HepG2 (cell line): ENCODE measurements at regions not wholly inside any gene's neighbourhood (a gene's known extent, or its start where the extent isn't known, plus 50 kb on each side); places are given as distances from the start of the nearest gene placed in this dataset.

Experiments
- ATAC-seq: fragments of 200-7000 bp; cut with Tn5 transposase; 3 replicates; pipeline ENCODE4 v1.9.1; 2020; ENCODE audit warnings: mild to moderate bottlenecking, moderate library complexity
- BruUV-seq: library from RNA; stranded (reverse); fragments of 400-500 nt; replicated peaks from 2 replicates; lab custom pipeline; 2021; lab: Mats Ljungman, UMichigan
- CTCF ChIA-PET: fragments of 300-600 bp; formaldehyde crosslinking; extraction: SDS; loops from one replicate; lab custom pipeline; 2021; ENCODE audit warnings: low total read pairs, inconsistent platforms, low intra/inter-chr PET ratio; lab: Yijun Ruan, JAX
- POLR2A ChIA-PET: fragments of 350-600 bp; sonication (Branson Sonifier 250); formaldehyde crosslinking; loops from one replicate; lab custom pipeline; 2020; ENCODE audit warnings: antibody characterized with exemption, inconsistent platforms; lab: Yijun Ruan, JAX
- DNase-seq: peaks from one replicate; pipeline ENCODE4 v3.0.0-alpha.2; 2015; ENCODE audit warnings: low spot score
- FAIRE-seq: peaks from 3 replicates; lab custom pipeline; 2011; peaks lifted over from hg19 to GRCh38; lab: Jason Lieb, UNC
- H2AFZ ChIP-seq: one replicate; pipeline ENCODE4 v1.6.1; 2011; ENCODE audit warnings: low read length, inconsistent platforms
- H3K27ac ChIP-seq: fragments of 300-600 bp; 3 replicates; pipeline ENCODE4 v1.8.0; 2011; ENCODE audit warnings: mixed run types, mild to moderate bottlenecking, mixed read lengths, low read length, inconsistent platforms; ENCODE audit not compliant: insufficient read depth; ENCODE audit errors: extremely low read length
- H3K27me3 ChIP-seq, 2 experiments: fragments of 200-600 bp in 1 of 2; 2 replicates in 1 of 2; 3 replicates in 1 of 2; pipeline versions ENCODE4 v1.6.0 to v1.8.0; 2011; ENCODE audit warnings: low read length in 2 of 2, mild to moderate bottlenecking in 2 of 2, moderate library complexity in 2 of 2, inconsistent platforms in 1 of 2; ENCODE audit not compliant: insufficient read depth in 2 of 2, control insufficient read depth in 1 of 2
- H3K36me3 ChIP-seq, 2 experiments: fragments of 200-600 bp in 1 of 2; replicated peaks in 1 of 2; 2 replicates in 1 of 2; 3 replicates in 1 of 2; pipeline versions ENCODE4 v1.5.1 to v1.8.0; 2011; ENCODE audit warnings: low read length in 2 of 2, inconsistent platforms in 1 of 2; ENCODE audit not compliant: insufficient read depth in 2 of 2, control insufficient read depth in 1 of 2
- H3K4me1 ChIP-seq: 2 replicates; pipeline ENCODE4 v1.5.1; 2012; ENCODE audit warnings: low read length, inconsistent platforms; ENCODE audit not compliant: insufficient read depth
- H3K4me2 ChIP-seq: 2 replicates; pipeline ENCODE4 v1.6.0; 2011; ENCODE audit warnings: low read depth, low read length, inconsistent platforms
- H3K4me3 ChIP-seq, 3 experiments: fragments of 200-600 bp in 1 of 3; sonication (generic), shearing (Covaris generic) in 1 of 3; replicated peaks in 1 of 3; 2 replicates each; pipeline ENCODE4 v1.5.1; 2011 to 2016; ENCODE audit warnings: low read length in 3 of 3, inconsistent platforms in 2 of 3, low read depth in 2 of 3, mild to moderate bottlenecking in 2 of 3, control low read depth in 1 of 3, mixed read lengths in 1 of 3; ENCODE audit not compliant: insufficient read depth in 1 of 3
- H3K79me2 ChIP-seq: one replicate; pipeline ENCODE4 v1.6.1; 2011; ENCODE audit warnings: low read length, inconsistent platforms; ENCODE audit not compliant: insufficient read depth
- H3K9ac ChIP-seq: 2 replicates; pipeline ENCODE4 v1.6.0; 2011; ENCODE audit warnings: mild to moderate bottlenecking, low read depth, low read length, inconsistent platforms; ENCODE audit not compliant: insufficient read depth
- H3K9me3 ChIP-seq: 2 replicates; pipeline ENCODE4 v1.5.1; 2012; ENCODE audit warnings: mild to moderate bottlenecking, low read length
- H4K20me1 ChIP-seq: 2 replicates; pipeline ENCODE4 v1.6.0; 2011; ENCODE audit warnings: inconsistent platforms, mild to moderate bottlenecking, low read length, moderate library complexity; ENCODE audit not compliant: insufficient read depth
- SRSF9 ChIP-seq: fragments of 200-400 bp; formaldehyde crosslinking; IDR thresholded peaks from 2 replicates; pipeline ENCODE4 v1.6.1; 2018; ENCODE audit warnings: borderline replicate concordance, mild to moderate bottlenecking, low read depth, low read length; ENCODE audit not compliant: insufficient read depth, poor library complexity, severe bottlenecking
- ZNF274 ChIP-seq: sonication (generic); formaldehyde crosslinking; IDR thresholded peaks from 2 replicates; pipeline ENCODE4 v1.5.1; 2020; ENCODE audit warnings: mild to moderate bottlenecking, missing genetic modification reagents
- WGBS: methylation state at CpG from one replicate; pipeline ENCODE4 v1.1.6; 2017; ENCODE audit warnings: low lambda C conversion rate; 5-methylcytosine and 5-hydroxymethylcytosine counted together
- in situ Hi-C: cut with HindIII; loops from 2 replicates; pipeline ENCODE4 v1.10.0; 2017; ENCODE audit warnings: low pct_unique_long_range_greater_than_20kb; ENCODE audit not compliant: extremely low pct_ligation_motif_present
- intact Hi-C: fragments of 100-400 bp; cut with micrococcal nuclease; formaldehyde crosslinking; loops from one replicate; pipeline ENCODE4 v1.10.0; 2022; ENCODE audit not compliant: unreplicated experiment
- TF ChIP-seq, protein P1 (sequence below): sonication (generic); formaldehyde crosslinking; IDR thresholded peaks from 2 replicates; pipeline ENCODE4 v1.5.0; 2020; ENCODE audit warnings: mild to moderate bottlenecking, missing genetic modification reagents, borderline replicate concordance

- H2AFZ ChIP-seq: no peak overlapping the region
- no peak overlapping the region for H3K4me3 ChIP-seq
- BruUV-seq: no TSS peak
- FAIRE-seq (no peak), ATAC-seq (no peak), DNase-seq (no peak)
- no peaks in the 10 kb centered on the region for H3K79me2 ChIP-seq
- H3K4me2 ChIP-seq: no peak overlapping the region
- in situ Hi-C loops: no loop called here
- H3K9me3 ChIP-seq: no peaks in the 10 kb centered on the region
- ChIA-PET CTCF (no interaction called here), POLR2A (no interaction called here)
- no peak overlapping the region for H3K9ac ChIP-seq
- H3K27me3 ChIP-seq: no peaks in the 10 kb centered on the region
- H3K4me1 ChIP-seq: no peaks in the 10 kb centered on the region
- TF ChIP-seq SRSF9: no peak
- TF ChIP-seq, protein P1, sequence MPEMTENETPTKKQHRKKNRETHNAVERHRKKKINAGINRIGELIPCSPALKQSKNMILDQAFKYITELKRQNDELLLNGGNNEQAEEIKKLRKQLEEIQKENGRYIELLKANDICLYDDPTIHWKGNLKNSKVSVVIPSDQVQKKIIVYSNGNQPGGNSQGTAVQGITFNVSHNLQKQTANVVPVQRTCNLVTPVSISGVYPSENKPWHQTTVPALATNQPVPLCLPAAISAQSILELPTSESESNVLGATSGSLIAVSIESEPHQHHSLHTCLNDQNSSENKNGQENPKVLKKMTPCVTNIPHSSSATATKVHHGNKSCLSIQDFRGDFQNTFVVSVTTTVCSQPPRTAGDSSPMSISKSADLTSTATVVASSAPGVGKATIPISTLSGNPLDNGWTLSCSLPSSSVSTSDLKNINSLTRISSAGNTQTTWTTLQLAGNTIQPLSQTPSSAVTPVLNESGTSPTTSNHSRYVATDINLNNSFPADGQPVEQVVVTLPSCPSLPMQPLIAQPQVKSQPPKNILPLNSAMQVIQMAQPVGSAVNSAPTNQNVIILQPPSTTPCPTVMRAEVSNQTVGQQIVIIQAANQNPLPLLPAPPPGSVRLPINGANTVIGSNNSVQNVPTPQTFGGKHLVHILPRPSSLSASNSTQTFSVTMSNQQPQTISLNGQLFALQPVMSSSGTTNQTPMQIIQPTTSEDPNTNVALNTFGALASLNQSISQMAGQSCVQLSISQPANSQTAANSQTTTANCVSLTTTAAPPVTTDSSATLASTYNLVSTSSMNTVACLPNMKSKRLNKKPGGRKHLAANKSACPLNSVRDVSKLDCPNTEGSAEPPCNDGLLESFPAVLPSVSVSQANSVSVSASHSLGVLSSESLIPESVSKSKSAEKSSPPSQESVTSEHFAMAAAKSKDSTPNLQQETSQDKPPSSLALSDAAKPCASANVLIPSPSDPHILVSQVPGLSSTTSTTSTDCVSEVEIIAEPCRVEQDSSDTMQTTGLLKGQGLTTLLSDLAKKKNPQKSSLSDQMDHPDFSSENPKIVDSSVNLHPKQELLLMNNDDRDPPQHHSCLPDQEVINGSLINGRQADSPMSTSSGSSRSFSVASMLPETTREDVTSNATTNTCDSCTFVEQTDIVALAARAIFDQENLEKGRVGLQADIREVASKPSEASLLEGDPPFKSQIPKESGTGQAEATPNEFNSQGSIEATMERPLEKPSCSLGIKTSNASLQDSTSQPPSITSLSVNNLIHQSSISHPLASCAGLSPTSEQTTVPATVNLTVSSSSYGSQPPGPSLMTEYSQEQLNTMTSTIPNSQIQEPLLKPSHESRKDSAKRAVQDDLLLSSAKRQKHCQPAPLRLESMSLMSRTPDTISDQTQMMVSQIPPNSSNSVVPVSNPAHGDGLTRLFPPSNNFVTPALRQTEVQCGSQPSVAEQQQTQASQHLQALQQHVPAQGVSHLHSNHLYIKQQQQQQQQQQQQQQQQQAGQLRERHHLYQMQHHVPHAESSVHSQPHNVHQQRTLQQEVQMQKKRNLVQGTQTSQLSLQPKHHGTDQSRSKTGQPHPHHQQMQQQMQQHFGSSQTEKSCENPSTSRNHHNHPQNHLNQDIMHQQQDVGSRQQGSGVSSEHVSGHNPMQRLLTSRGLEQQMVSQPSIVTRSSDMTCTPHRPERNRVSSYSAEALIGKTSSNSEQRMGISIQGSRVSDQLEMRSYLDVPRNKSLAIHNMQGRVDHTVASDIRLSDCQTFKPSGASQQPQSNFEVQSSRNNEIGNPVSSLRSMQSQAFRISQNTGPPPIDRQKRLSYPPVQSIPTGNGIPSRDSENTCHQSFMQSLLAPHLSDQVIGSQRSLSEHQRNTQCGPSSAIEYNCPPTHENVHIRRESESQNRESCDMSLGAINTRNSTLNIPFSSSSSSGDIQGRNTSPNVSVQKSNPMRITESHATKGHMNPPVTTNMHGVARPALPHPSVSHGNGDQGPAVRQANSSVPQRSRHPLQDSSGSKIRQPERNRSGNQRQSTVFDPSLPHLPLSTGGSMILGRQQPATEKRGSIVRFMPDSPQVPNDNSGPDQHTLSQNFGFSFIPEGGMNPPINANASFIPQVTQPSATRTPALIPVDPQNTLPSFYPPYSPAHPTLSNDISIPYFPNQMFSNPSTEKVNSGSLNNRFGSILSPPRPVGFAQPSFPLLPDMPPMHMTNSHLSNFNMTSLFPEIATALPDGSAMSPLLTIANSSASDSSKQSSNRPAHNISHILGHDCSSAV (CRISPR knock-in tag): no peak
- no peak for TF ChIP-seq ZNF274 (CRISPR knock-in tag)
- intact Hi-C loops: no loop called here
- H3K36me3 ChIP-seq: no peaks in the 10 kb centered on the region
- H3K27ac ChIP-seq: no peak overlapping the region
- WGBS: 4% methylated on average over 4 of the region's 4 CpGs
- H4K20me1 ChIP-seq: no peaks in the 10 kb centered on the region
Measured at GRCh38 chr18:54743605-54743995, 84.7 kb upstream of the RAB27B start.
